Kidney (tissue), 10 donors: ENCODE measurements at regions not wholly inside any gene's neighbourhood (a gene's known extent, or its start where the extent isn't known, plus 50 kb on each side); places are given as distances from the start of the nearest gene placed in this dataset.
"Not testable (repeated sequence)": the region's sequence is repeated elsewhere in the genome, so short reads cannot be mapped to it uniquely, and the experiment has no call there.

ENCODE experiments used
- DNase-seq, 5 donors: peaks; one replicate each; pipeline ENCODE4 v3.0.0-alpha.2; 2013 to 2020
- FAIRE-seq: peaks from 2 replicates; lab custom pipeline; 2012; peaks lifted over from hg19 to GRCh38; lab: Jason Lieb, UNC
- H3K27ac ChIP-seq, 2 donors: one replicate each; pipeline ENCODE4 v1.7.0; 2013; ENCODE audit warnings: low read depth in 2 of 2, low read length in 2 of 2, inconsistent platforms in 1 of 2
- H3K27me3 ChIP-seq: one replicate; pipeline ENCODE4 v1.7.1; 2013; ENCODE audit warnings: low read length, inconsistent platforms; ENCODE audit not compliant: control insufficient read depth, insufficient read depth
- H3K36me3 ChIP-seq, 3 donors: one replicate each; pipeline versions ENCODE4 v1.7.0 to v1.7.1; 2013; ENCODE audit warnings: low read length in 3 of 3, control low read depth in 1 of 3, inconsistent platforms in 1 of 3; ENCODE audit not compliant: insufficient read depth in 3 of 3, control insufficient read depth in 2 of 3
- H3K4me1 ChIP-seq, 3 donors: one replicate each; pipeline versions ENCODE4 v1.7.0 to v1.7.1; 2013; ENCODE audit warnings: low read length in 3 of 3, inconsistent platforms in 1 of 3, low read depth in 1 of 3; ENCODE audit not compliant: control insufficient read depth in 2 of 3, insufficient read depth in 2 of 3
- H3K4me3 ChIP-seq, 3 donors: one replicate each; pipeline versions ENCODE4 v1.7.0 to v1.8.1; 2013; ENCODE audit warnings: low read length in 3 of 3, control low read depth in 1 of 3, inconsistent platforms in 1 of 3
- H3K9ac ChIP-seq, 3 donors: one replicate each; pipeline versions ENCODE4 v1.7.0 to v1.7.1; 2013; ENCODE audit warnings: low read length in 3 of 3, control low read depth in 1 of 3, inconsistent platforms in 1 of 3
- H3K9me3 ChIP-seq, 3 donors: one replicate each; pipeline versions ENCODE4 v1.7.0 to v1.7.1; 2013; ENCODE audit warnings: low read length in 3 of 3, control low read depth in 1 of 3, inconsistent platforms in 1 of 3; ENCODE audit not compliant: control insufficient read depth in 2 of 3, insufficient read depth in 1 of 3
- intact Hi-C: fragments of 100-400 bp; cut with DNase I; formaldehyde crosslinking; loops from one replicate; pipeline ENCODE4 v1.11.1; 2022
- donor health status: control.
- donor health status: control.
- donor health status: DM: yes; HTN: yes; CAD: no.
- donor health status: Normal renal cell carcinoma (clear cell type).

- peak; percentile 90 to 94 (median 91) for DNase-seq
- H3K27ac ChIP-seq, result peak overlapping the region; percentile 89 to 94
- H3K9ac ChIP-seq, result peak overlapping the region in 1 of 3 donors; percentile 32
- FAIRE-seq, H3K9me3 ChIP-seq, H3K27me3 ChIP-seq, H3K4me1 ChIP-seq, H3K36me3 ChIP-seq, intact Hi-C loops: not testable (repeated sequence)
- H3K4me3 ChIP-seq, result peak overlapping the region; percentile 64 to 82 (median 74)
Measured at GRCh38 chr17:30731210-30732132, 93.0 kb downstream of the CRLF3 start.

GRCh38 chr17:30730837-30731209 lies 93.7 kb downstream of the CRLF3 start:
- H3K9ac ChIP-seq, H3K27ac ChIP-seq, H3K36me3 ChIP-seq, H3K4me1 ChIP-seq, H3K27me3 ChIP-seq, intact Hi-C loops, FAIRE-seq, H3K9me3 ChIP-seq: not testable (repeated sequence)
- H3K4me3 ChIP-seq, result peak overlapping the region; percentile 57 to 74 (median 69)
- peak in 1 of 5 donors; percentile 33 for DNase-seq

GRCh38 chr17:30730171-30730836 lies 94.2 kb downstream of the CRLF3 start:
- H3K4me3 ChIP-seq, FAIRE-seq, H3K27ac ChIP-seq, H3K36me3 ChIP-seq, H3K4me1 ChIP-seq, intact Hi-C loops, H3K9me3 ChIP-seq, H3K27me3 ChIP-seq, H3K9ac ChIP-seq: not testable (repeated sequence)
- peak in 1 of 5 donors; percentile 59 for DNase-seq

GRCh38 chr17:30729471-30730170 lies 94.9 kb downstream of the CRLF3 start:
- H3K4me1 ChIP-seq, H3K9ac ChIP-seq, H3K9me3 ChIP-seq, FAIRE-seq, H3K36me3 ChIP-seq, intact Hi-C loops, H3K4me3 ChIP-seq, H3K27ac ChIP-seq, H3K27me3 ChIP-seq: not testable (repeated sequence)
- peak in 1 of 5 donors; percentile 48 for DNase-seq

GRCh38 chr17:30727517-30727916 lies 97.0 kb downstream of the CRLF3 start:
- intact Hi-C loops, H3K9ac ChIP-seq, H3K4me1 ChIP-seq, H3K27me3 ChIP-seq, H3K36me3 ChIP-seq, H3K4me3 ChIP-seq, H3K9me3 ChIP-seq, FAIRE-seq, H3K27ac ChIP-seq: not testable (repeated sequence)
- peak in 1 of 5 donors; percentile 30 for DNase-seq

- H3K9ac ChIP-seq, H3K27me3 ChIP-seq, intact Hi-C loops, H3K4me3 ChIP-seq, H3K27ac ChIP-seq, H3K4me1 ChIP-seq, H3K36me3 ChIP-seq, FAIRE-seq, H3K9me3 ChIP-seq: not testable (repeated sequence)
- DNase-seq, result peak in 1 of 5 donors; percentile 15
Measured at GRCh38 chr17:30726734-30727133, 97.8 kb downstream of the CRLF3 start.

- H3K36me3 ChIP-seq, H3K4me1 ChIP-seq, FAIRE-seq, H3K9me3 ChIP-seq, H3K4me3 ChIP-seq, H3K27me3 ChIP-seq, H3K27ac ChIP-seq, H3K9ac ChIP-seq, intact Hi-C loops: not testable (repeated sequence)
- peak in 1 of 5 donors; percentile 3 for DNase-seq
Measured at GRCh38 chr17:30726310-30726709, 98.2 kb downstream of the CRLF3 start.
